ENCODE measurements at regions not wholly inside any gene's neighbourhood (a gene's known extent, or its start where the extent isn't known, plus 50 kb on each side); places are given as distances from the start of the nearest gene placed in this dataset.

DNA sequence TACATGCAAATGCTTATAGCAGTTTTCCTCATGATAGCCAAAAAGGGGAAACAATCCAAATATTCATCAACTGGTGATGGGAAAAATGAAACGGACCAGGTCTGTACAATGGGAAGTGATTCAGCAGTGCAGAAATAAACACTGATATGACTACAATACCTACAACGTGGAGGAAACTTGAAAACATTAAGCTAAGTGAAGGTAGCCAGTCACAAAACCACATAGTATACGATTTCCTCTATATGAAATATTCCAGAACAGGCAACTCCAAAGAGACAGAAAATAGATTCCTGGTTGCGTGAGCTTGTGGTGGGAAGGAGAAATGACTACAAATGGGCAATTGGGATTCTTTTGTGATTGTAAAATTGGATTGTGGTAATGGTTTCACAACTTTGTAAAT, 263.1 kb upstream of the PITRM1 start:
- no peak for DNase-seq (ENCODE audit: low read depth)
- H3K4me3 ChIP-seq (ENCODE audit: control insufficient read depth, low read depth, low read length) = no peak overlapping the region
- TF ChIP-seq CTCF (IDR thresholded peaks at IDR 0.05; ENCODE audit: control insufficient read depth, insufficient read depth, low read depth, low read length, missing control alignments) = no peak

DNA sequence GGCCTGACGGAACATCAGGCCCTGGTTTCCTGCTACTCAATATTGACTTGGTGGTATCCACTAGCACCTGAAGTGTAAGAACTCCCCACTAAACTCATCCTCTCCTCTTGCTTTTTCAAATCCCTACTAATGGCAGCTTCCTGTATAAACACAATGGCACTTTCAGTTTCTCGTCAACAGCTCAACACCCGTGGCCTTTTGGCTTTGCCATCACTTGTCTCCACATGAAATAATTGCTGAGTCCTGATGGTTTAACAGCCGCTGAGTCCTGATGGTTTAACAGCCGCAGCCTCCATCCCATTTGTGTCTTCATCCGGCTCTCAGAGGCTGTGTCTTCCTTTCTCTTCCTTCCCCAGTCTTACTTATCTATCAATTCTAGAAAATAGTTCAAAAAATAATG, 261.4 kb upstream of the PITRM1 start:
- H3K4me3 ChIP-seq (ENCODE audit: control insufficient read depth, low read depth, low read length) = no peak overlapping the region
- no peak for TF ChIP-seq CTCF (IDR thresholded peaks at IDR 0.05; ENCODE audit: control insufficient read depth, insufficient read depth, low read depth, low read length, missing control alignments)
- DNase-seq (ENCODE audit: low read depth) = no peak

DNA sequence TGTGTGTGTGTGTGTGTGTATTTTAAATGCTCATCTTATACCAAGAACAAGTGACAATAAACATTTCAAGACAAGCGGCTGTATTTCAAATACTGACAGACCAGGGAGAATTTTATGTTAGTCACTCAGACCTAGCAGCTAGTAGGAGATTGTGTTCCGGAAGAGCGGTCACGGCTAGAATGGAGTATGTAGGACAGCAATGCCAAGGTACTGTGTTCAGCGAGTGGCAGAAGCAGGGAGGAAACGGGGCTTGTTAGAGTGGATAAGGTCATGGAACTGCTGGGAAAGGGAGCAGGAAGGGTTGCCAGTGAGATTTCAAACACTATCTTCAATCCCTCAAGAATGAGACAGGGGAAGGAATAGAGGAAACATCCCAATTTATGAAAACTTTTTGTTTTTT, 260.5 kb upstream of the PITRM1 start:
- no peak for DNase-seq (ENCODE audit: low read depth)
- TF ChIP-seq CTCF (IDR thresholded peaks at IDR 0.05; ENCODE audit: control insufficient read depth, insufficient read depth, low read depth, low read length, missing control alignments) = no peak
- H3K4me3 ChIP-seq (ENCODE audit: control insufficient read depth, low read depth, low read length) = no peak overlapping the region

DNA sequence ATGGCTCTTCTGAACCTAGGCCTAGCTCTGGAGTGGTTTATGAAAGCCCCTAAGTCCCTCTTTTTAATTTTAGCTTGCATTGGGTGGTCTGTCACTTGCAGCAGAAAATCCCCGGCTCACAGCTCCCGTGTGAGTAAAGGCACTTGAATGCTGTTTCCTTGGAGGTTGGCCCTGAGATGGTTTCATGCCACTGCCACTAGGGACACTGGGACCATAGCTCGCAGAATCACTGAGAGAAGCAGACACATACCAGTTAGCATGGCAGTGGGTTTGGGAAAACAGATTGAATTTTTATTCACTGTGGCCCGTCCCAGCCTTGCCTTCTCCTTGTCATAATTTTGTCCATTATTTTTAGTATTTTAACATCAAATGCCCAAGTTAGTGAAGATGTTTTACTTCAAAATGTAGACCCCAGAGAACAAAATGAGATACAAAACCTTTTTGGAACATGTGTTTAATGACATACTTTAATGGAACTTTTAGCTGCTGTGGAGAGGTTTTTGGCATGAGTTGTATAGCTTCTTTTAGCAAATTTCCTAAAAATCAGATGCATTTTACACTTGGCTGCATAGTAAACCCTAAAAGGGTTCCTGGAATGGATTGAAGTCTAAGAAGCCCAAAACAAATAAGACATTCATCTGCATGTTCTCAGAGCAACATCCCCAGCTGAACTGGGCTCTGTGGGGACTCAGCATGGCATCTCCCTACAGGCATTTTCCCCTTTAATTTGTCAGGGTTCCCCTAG, 259.7 kb upstream of the PITRM1 start:
- no peak for TF ChIP-seq CTCF (IDR thresholded peaks at IDR 0.05; ENCODE audit: control insufficient read depth, insufficient read depth, low read depth, low read length, missing control alignments)
- H3K4me3 ChIP-seq (ENCODE audit: control insufficient read depth, low read depth, low read length) = no peak overlapping the region
- DNase-seq (ENCODE audit: low read depth) = no peak

GRCh38 chr10:3430501-3430900, 257.9 kb upstream of the PITRM1 start:
- no peak overlapping the region for H3K4me3 ChIP-seq (ENCODE audit: control insufficient read depth, low read depth, low read length)
- DNase-seq (ENCODE audit: low read depth) = no peak
- no peak for TF ChIP-seq CTCF (IDR thresholded peaks at IDR 0.05; ENCODE audit: control insufficient read depth, insufficient read depth, low read depth, low read length, missing control alignments)

GRCh38 chr10:3429676-3430075, 257.1 kb upstream of the PITRM1 start:
- DNase-seq (ENCODE audit: low read depth) = no peak
- TF ChIP-seq CTCF (IDR thresholded peaks at IDR 0.05; ENCODE audit: control insufficient read depth, insufficient read depth, low read depth, low read length, missing control alignments) = no peak
- no peak overlapping the region for H3K4me3 ChIP-seq (ENCODE audit: control insufficient read depth, low read depth, low read length)
